BLaER1 (cell line): ENCODE measurements at regions not wholly inside any gene's neighbourhood (a gene's known extent, or its start where the extent isn't known, plus 50 kb on each side); places are given as distances from the start of the nearest gene placed in this dataset.
"Not testable (repeated sequence)": the region's sequence is repeated elsewhere in the genome, so short reads cannot be mapped to it uniquely, and the experiment has no call there.

Source experiments
- H3K27ac ChIP-seq: shearing (Covaris generic); formaldehyde crosslinking; 2 replicates; pipeline ENCODE4 v1.8.1; 2022
- H3K27me3 ChIP-seq: shearing (Covaris generic); formaldehyde crosslinking; 2 replicates; pipeline ENCODE4 v1.8.1; 2022
- H3K36me3 ChIP-seq: shearing (Covaris generic); formaldehyde crosslinking; 2 replicates; pipeline ENCODE4 v1.8.1; 2022
- H3K4me1 ChIP-seq: shearing (Covaris generic); formaldehyde crosslinking; 2 replicates; pipeline ENCODE4 v1.8.1; 2022
- H3K4me2 ChIP-seq: shearing (Covaris generic); formaldehyde crosslinking; 2 replicates; pipeline ENCODE4 v1.8.1; 2022
- H3K4me3 ChIP-seq: shearing (Covaris generic); formaldehyde crosslinking; 2 replicates; pipeline ENCODE4 v1.8.1; 2022
- H3K9ac ChIP-seq: shearing (Covaris generic); formaldehyde crosslinking; 2 replicates; pipeline ENCODE4 v1.8.1; 2022
- H3K9me3 ChIP-seq: shearing (Covaris generic); formaldehyde crosslinking; 2 replicates; pipeline ENCODE4 v1.8.1; 2022
- H4K20me1 ChIP-seq: shearing (Covaris generic); formaldehyde crosslinking; 2 replicates; pipeline ENCODE4 v1.8.1; 2022
- Cebpa-rat ChIP-seq: shearing (Covaris generic); IDR thresholded peaks from 2 replicates; pipeline ENCODE4 v1.8.1; 2022

DNA sequence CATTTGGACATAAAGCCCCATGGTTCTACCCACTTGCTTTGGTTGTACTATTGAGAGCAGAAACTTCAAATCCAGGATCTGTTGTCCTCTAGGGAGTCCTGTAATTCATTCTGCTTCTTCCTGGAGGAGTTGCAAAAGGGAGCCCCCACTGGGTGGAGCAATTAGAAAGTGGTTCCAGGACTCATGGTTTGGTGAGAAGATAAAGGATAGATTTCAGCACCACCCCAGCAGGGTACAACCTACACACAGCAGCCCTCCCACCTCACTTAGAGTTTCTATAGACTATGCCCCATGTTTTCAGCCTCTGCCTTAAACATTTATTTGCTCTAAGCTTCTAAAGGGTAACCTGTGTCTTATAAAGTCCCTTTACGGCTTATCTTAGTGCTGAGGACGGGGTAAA is 112.6 kb upstream of the ARRDC3 start:
- Histone ChIP-seq H3K9ac (no peak overlapping the region), H3K27me3 (no peaks in the 10 kb centered on the region), H3K36me3 (no peaks in the 10 kb centered on the region), H4K20me1 (no peaks in the 10 kb centered on the region), H3K9me3 (no peaks in the 10 kb centered on the region), H3K4me2 (no peak overlapping the region), H3K4me3 (no peak overlapping the region), H3K27ac (no peak overlapping the region), H3K4me1 (0 out of 2 replicates have a peak, but pooled peaks cover 4% of the 10 kb centered on the region)
- no peak for TF ChIP-seq Cebpa-rat

DNA sequence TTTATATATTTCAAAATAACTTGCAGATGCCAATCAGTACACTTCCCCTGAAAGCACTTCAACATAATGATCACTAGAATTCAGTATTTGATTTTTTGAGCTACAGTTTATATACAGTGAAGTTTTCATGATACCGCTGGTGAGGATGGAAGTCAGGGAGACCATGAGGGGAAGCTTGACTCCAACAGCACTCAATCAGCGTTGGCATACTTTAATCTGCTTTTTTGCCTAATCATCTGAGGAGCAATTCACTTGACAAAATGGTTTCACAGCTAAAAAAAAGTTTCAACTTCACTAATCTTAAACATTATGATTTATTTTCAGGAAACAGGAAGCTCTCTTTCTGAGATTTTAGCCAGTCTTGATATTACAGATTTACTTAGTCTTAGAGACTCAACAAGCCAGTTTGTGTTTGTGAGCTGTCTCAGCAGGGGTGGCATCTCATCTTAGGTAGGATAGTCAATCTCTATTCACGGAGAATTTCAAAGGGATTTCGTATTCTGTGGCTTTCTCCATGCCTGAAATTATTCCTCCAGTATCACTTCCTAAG is 111.4 kb upstream of the ARRDC3 start:
- no peak for TF ChIP-seq Cebpa-rat
- no peaks in the 10 kb centered on the region for H3K9me3 ChIP-seq
- H3K9ac ChIP-seq: no peak overlapping the region
- H3K4me2 ChIP-seq: no peak overlapping the region
- no peaks in the 10 kb centered on the region for H3K27me3 ChIP-seq
- no peaks in the 10 kb centered on the region for H3K36me3 ChIP-seq
- no peak overlapping the region for H3K27ac ChIP-seq
- H4K20me1 ChIP-seq: no peaks in the 10 kb centered on the region
- 0 out of 2 replicates have a peak, but pooled peaks cover 4% of the 10 kb centered on the region for H3K4me1 ChIP-seq
- H3K4me3 ChIP-seq: no peak overlapping the region

DNA sequence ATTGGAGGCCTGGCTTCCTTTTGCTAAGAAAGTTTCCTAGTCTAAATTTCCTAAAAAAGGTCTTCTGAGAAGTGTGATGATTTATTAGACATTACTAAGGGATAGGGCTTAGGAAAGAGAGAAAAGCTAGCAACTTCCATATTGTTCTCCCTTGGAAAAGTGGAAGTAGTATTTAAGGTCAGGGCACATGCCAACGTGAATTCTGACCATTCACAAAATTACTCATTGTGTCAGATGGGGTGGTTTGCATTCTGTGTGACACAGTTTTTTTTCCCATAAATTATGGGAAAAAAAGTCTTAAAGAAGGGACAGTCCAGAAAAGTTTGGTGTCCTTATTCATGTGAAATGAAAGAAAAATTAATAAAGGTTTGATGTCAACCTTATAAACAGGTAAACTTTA is 110.0 kb upstream of the ARRDC3 start:
- no peak overlapping the region for H3K4me2 ChIP-seq
- H3K9ac ChIP-seq: no peak overlapping the region
- TF ChIP-seq Cebpa-rat: no peak
- no peaks in the 10 kb centered on the region for H3K36me3 ChIP-seq
- H3K9me3 ChIP-seq: no peaks in the 10 kb centered on the region
- H3K27me3 ChIP-seq: no peaks in the 10 kb centered on the region
- H3K4me3 ChIP-seq: no peak overlapping the region
- H4K20me1 ChIP-seq: no peaks in the 10 kb centered on the region
- no peak overlapping the region for H3K27ac ChIP-seq
- H3K4me1 ChIP-seq: 0 out of 2 replicates have a peak, but pooled peaks cover 4% of the 10 kb centered on the region

DNA sequence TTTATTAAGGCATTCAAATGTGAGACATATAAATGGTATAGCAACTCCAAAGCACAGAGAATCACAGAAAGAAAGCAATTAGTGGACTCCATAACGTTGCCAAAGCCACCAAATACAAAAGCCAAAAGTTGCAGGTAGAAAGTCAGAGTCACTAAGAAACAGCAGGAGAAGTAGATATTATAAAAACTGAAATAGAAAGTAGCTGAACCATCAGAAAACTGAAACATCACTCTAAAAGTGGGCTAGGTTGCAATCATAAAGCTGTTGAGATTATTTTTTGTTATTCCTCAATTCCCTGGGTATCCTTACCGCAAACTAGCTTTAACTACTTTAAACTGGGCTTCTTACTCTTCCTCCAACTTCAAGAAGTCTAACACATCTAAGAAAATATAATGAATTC is 108.1 kb upstream of the ARRDC3 start:
- no peak overlapping the region for H3K9ac ChIP-seq
- H4K20me1 ChIP-seq: no peaks in the 10 kb centered on the region
- no peak overlapping the region for H3K4me3 ChIP-seq
- no peak overlapping the region for H3K27ac ChIP-seq
- no peaks in the 10 kb centered on the region for H3K36me3 ChIP-seq
- 0 out of 2 replicates have a peak, but pooled peaks cover 4% of the 10 kb centered on the region for H3K4me1 ChIP-seq
- no peak for TF ChIP-seq Cebpa-rat
- no peaks in the 10 kb centered on the region for H3K9me3 ChIP-seq
- H3K27me3 ChIP-seq: no peaks in the 10 kb centered on the region
- no peak overlapping the region for H3K4me2 ChIP-seq

DNA sequence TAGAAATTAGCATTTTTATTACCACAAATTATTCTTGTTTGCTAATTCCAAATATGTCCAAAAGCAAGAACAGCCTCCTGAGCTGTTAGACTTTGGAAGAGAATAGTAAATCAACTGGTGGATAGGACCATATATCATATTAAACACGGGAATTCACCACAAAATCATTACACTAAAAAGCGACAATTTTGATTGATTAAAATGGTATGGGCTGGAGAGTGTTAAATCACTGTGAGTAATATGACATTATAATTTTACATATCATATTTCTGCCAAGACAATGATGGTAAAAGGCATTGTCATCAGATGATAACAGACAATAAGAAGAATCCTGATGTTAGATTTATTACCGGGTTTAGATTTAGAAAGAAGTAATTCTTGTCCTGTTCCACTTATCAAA is 107.2 kb upstream of the ARRDC3 start:
- Histone ChIP-seq H3K9ac (no peak overlapping the region), H3K27ac (no peak overlapping the region), H3K4me1 (0 out of 2 replicates have a peak, but pooled peaks cover 4% of the 10 kb centered on the region), H3K9me3 (no peaks in the 10 kb centered on the region), H3K27me3 (no peaks in the 10 kb centered on the region), H4K20me1 (no peaks in the 10 kb centered on the region), H3K4me2 (no peak overlapping the region), H3K4me3 (no peak overlapping the region), H3K36me3 (no peaks in the 10 kb centered on the region)
- no peak for TF ChIP-seq Cebpa-rat

DNA sequence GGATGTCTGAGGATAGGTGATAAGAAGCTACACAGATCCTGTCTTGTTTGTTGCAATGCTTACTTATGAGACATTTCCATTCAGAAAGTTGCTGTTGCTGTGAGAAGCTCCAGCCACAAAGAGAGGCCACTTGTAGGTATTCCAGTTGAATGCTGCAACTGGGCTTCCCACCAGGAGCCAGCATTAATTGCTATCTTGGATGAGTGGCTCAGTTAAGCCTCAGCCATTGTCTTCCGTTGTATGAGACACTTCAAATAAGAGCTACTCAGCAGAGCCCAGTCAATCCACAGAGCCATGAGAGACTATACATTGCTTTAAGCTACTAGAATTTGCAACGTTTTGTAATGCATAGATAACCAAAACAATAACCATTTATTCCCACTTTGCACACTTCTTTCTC is 104.3 kb upstream of the ARRDC3 start:
- no peak overlapping the region for H3K27ac ChIP-seq
- no peak for TF ChIP-seq Cebpa-rat
- H4K20me1 ChIP-seq: no peaks in the 10 kb centered on the region

DNA sequence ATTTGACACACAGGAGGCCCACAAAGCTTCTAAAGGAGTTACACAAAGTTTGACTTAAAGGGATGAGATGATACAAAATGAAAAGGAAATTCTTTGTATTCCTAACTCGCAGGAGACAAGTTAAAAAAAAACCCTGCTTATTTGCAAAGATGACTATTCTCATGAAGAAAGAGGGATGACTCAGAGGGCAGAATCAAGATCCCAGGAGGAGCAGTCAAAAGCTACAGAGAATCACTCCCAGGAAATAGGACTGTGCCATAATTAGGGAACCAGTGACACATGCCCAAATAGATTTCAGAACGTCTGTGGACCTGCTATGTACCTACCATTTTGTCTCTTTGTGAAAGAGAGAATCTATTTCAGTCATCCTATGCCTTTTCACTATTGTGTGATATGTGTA is 103.5 kb upstream of the ARRDC3 start:
- no peaks in the 10 kb centered on the region for H3K9me3 ChIP-seq
- H3K4me3 ChIP-seq: no peak overlapping the region
- no peak overlapping the region for H3K9ac ChIP-seq
- H3K4me1 ChIP-seq: no peaks in the 10 kb centered on the region
- no peaks in the 10 kb centered on the region for H3K27me3 ChIP-seq
- TF ChIP-seq Cebpa-rat: no peak
- H3K4me2 ChIP-seq: no peak overlapping the region
- no peaks in the 10 kb centered on the region for H3K36me3 ChIP-seq
- H4K20me1 ChIP-seq: no peaks in the 10 kb centered on the region
- H3K27ac ChIP-seq: no peak overlapping the region

More for the DNA sequence above, 104.3 kb upstream of the ARRDC3 start:
- H3K36me3 ChIP-seq: no peaks in the 10 kb centered on the region
- no peak overlapping the region for H3K4me2 ChIP-seq
- H3K9me3 ChIP-seq: no peaks in the 10 kb centered on the region
- no peaks in the 10 kb centered on the region for H3K27me3 ChIP-seq
- no peaks in the 10 kb centered on the region for H3K4me1 ChIP-seq
- H3K4me3 ChIP-seq: no peak overlapping the region
- H3K9ac ChIP-seq: no peak overlapping the region

DNA sequence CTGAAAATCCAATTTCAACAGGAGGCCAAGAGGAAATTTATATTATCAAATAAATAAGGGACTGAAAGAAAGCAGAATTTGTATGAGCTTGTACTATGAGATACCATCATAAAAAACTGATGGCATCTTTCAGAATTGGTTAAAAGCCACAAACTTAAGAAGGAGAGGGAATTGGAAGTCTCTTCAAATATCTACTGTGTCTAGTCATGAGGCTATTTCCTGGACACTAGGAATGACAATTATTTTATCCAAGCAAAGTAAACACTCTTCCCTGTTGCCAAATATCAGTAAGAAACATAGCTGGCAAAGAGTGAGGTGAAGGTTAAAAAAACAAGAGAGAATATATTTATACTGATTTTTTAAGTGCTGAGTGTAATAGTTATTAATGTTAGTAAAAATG is 101.5 kb upstream of the ARRDC3 start:
- H3K4me2 ChIP-seq: no peak overlapping the region
- TF ChIP-seq Cebpa-rat: no peak
- H3K36me3 ChIP-seq: no peaks in the 10 kb centered on the region
- H3K27me3 ChIP-seq: no peaks in the 10 kb centered on the region
- H3K9me3 ChIP-seq: no peaks in the 10 kb centered on the region
- no peak overlapping the region for H3K9ac ChIP-seq
- H3K4me3 ChIP-seq: no peak overlapping the region
- no peaks in the 10 kb centered on the region for H3K4me1 ChIP-seq
- H4K20me1 ChIP-seq: no peaks in the 10 kb centered on the region
- H3K27ac ChIP-seq: no peak overlapping the region

DNA sequence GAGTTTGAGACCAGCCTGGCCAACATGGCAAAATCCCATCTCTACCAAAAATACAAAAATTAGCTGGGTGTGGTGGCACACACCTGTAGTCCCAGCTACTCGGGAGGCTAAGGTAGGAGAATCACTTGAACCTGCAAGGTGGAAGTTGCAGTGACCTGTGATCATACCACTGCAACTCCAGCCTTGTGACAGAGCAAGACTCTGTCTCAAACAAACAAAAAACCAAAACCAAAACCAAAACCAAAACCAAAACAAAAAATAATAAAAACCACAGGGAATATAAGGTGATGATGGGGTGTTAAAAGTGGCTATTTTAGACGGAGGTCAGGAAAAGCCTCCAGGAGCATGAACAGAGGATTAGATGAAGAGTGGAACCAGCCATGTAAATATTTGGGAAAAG is 96.3 kb upstream of the ARRDC3 start:
- not testable (repeated sequence) for H3K4me1 ChIP-seq, H3K27me3 ChIP-seq, H3K4me2 ChIP-seq, H3K9me3 ChIP-seq, H3K27ac ChIP-seq, H4K20me1 ChIP-seq, H3K4me3 ChIP-seq, H3K36me3 ChIP-seq, H3K9ac ChIP-seq

DNA sequence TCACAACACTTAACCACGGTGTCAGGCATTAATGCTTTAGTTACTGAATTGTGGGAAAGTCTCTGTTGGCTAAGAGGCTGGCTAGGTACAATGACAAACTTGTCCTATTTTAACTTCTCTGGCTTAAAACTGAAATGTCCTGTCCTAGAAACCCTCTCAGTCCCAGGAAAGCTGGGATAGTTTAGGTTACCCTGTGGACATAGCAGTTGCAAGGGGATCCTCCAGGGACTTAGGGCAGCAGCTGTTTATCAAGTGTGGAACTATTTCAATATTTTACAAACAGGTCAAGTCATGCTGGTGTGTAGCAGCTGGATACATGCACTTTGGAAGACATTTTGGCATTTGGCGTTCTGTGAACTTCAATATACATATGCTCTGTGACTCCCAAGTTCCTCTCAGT is 95.0 kb upstream of the ARRDC3 start:
- H3K36me3 ChIP-seq: no peaks in the 10 kb centered on the region
- no peak overlapping the region for H3K4me3 ChIP-seq
- H3K4me2 ChIP-seq: no peak overlapping the region
- H3K9ac ChIP-seq: no peak overlapping the region
- TF ChIP-seq Cebpa-rat: no peak
- no peaks in the 10 kb centered on the region for H3K27me3 ChIP-seq
- no peaks in the 10 kb centered on the region for H4K20me1 ChIP-seq
- H3K4me1 ChIP-seq: no peaks in the 10 kb centered on the region
- H3K9me3 ChIP-seq: no peaks in the 10 kb centered on the region
- no peak overlapping the region for H3K27ac ChIP-seq

DNA sequence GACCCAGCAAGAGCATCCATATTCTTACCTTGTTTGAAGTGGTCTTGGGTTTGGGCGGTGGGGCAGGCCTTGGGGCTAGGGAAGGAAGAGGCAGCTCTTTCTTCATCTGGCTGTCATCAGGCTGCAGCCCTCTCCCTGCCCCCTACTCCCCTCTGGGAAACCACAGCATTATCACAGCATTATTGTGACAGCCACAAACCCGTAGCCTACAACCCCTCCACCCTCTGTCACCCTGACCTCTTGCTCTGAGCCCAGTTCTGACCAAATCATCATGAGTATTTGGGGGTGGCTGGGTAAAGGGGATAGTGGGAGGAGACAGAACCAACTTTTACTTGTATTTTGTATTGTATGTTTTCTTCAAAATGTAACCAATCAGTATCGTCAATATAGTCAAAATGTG is 94.3 kb upstream of the ARRDC3 start:
- no peak overlapping the region for H3K9ac ChIP-seq
- no peak for TF ChIP-seq Cebpa-rat
- H3K9me3 ChIP-seq: no peaks in the 10 kb centered on the region

More for the DNA sequence above, 94.3 kb upstream of the ARRDC3 start:
- Histone ChIP-seq H4K20me1 (no peaks in the 10 kb centered on the region), H3K4me2 (no peak overlapping the region), H3K4me3 (no peak overlapping the region), H3K27ac (no peak overlapping the region), H3K4me1 (no peaks in the 10 kb centered on the region), H3K36me3 (no peaks in the 10 kb centered on the region), H3K27me3 (no peaks in the 10 kb centered on the region)
